ENCODE measurements at regions not wholly inside any gene's neighbourhood (a gene's known extent, or its start where the extent isn't known, plus 50 kb on each side); places are given as distances from the start of the nearest gene placed in this dataset.

- 17 to 100% (median 92%) methylated on average over 1 to 3 of the region's 3 CpGs; no CpG with 5 or more reads in 1 of the 10 experiments for WGBS, 10 experiments
- Histone ChIP-seq H3K4me1 (replicated peaks in 1 of 2) (no peaks in the 10 kb centered on the region), H3K27ac (no peak overlapping the region), H3K4me3 (no peak overlapping the region)
- ATAC-seq (replicated peaks in 6 of 8): peak in 2 of 8 experiments; percentile 34 to 48
- in situ Hi-C loops (cut with MboI; ENCODE audit: low pct_unique_long_range_greater_than_20kb in 2 of 9, low sequenced_read_pairs in 9 of 9, unreplicated experiment in 9 of 9): no loop called here
Observed at GRCh38 chr5:93336330-93337110, 244.5 kb downstream of the NR2F1-AS1 start.

GRCh38 chr5:93331863-93332262 is 249.2 kb downstream of the NR2F1-AS1 start:
- no peak for ATAC-seq (replicated peaks in 6 of 8)
- no peak overlapping the region for H3K27ac ChIP-seq
- WGBS, 10 experiments: 57 to 97% (median 90%) methylated on average over 1 to 3 of the region's 3 CpGs; no CpG with 5 or more reads in 2 of the 10 experiments
- in situ Hi-C loops (cut with MboI; ENCODE audit: low pct_unique_long_range_greater_than_20kb in 2 of 9, low sequenced_read_pairs in 9 of 9, unreplicated experiment in 9 of 9): no loop called here
- no peaks in the 10 kb centered on the region for H3K4me1 ChIP-seq (replicated peaks in 1 of 2)
- no peak overlapping the region for H3K4me3 ChIP-seq

GRCh38 chr5:93331241-93331640 is 249.8 kb downstream of the NR2F1-AS1 start:
- Histone ChIP-seq H3K4me3 (no peak overlapping the region), H3K27ac (no peak overlapping the region), H3K4me1 (replicated peaks in 1 of 2) (no peaks in the 10 kb centered on the region)
- 50 to 100% (median 100%) methylated on average over 1 of the region's 1 CpG; no CpG with 5 or more reads in 1 of the 10 experiments for WGBS, 10 experiments
- no peak for ATAC-seq (replicated peaks in 6 of 8)
- in situ Hi-C loops (cut with MboI; ENCODE audit: low pct_unique_long_range_greater_than_20kb in 2 of 9, low sequenced_read_pairs in 9 of 9, unreplicated experiment in 9 of 9): no loop called here

GRCh38 chr5:93330506-93330905 is 250.5 kb downstream of the NR2F1-AS1 start:
- no peak for ATAC-seq (replicated peaks in 6 of 8)
- Histone ChIP-seq H3K4me3 (no peak overlapping the region), H3K4me1 (replicated peaks in 1 of 2) (no peaks in the 10 kb centered on the region), H3K27ac (no peak overlapping the region)
- in situ Hi-C loops (cut with MboI; ENCODE audit: low pct_unique_long_range_greater_than_20kb in 2 of 9, low sequenced_read_pairs in 9 of 9, unreplicated experiment in 9 of 9): no loop called here
- WGBS, 10 experiments: 0 to 100% (median 50%) methylated on average over 1 to 2 of the region's 2 CpGs; no CpG with 5 or more reads in 1 of the 10 experiments

GRCh38 chr5:93329756-93330155 is 251.3 kb downstream of the NR2F1-AS1 start:
- H3K4me3 ChIP-seq: no peak overlapping the region
- WGBS, 10 experiments: 80 to 100% (median 86%) methylated on average over 1 of the region's 1 CpG; no CpG with 5 or more reads in 7 of the 10 experiments

GRCh38 chr5:93328833-93329232 is 252.2 kb downstream of the NR2F1-AS1 start:
- Histone ChIP-seq H3K4me3 (no peak overlapping the region), H3K4me1 (replicated peaks in 1 of 2) (no peaks in the 10 kb centered on the region), H3K27ac (no peak overlapping the region)
- in situ Hi-C loops (cut with MboI; ENCODE audit: low pct_unique_long_range_greater_than_20kb in 2 of 9, low sequenced_read_pairs in 9 of 9, unreplicated experiment in 9 of 9): no loop called here
- no peak for ATAC-seq (replicated peaks in 6 of 8)
- 0 to 100% (median 50%) methylated on average over 1 of the region's 1 CpG; no CpG with 5 or more reads in 5 of the 10 experiments for WGBS, 10 experiments

More at GRCh38 chr5:93329756-93330155, 251.3 kb downstream of the NR2F1-AS1 start:
- Histone ChIP-seq H3K27ac (no peak overlapping the region), H3K4me1 (replicated peaks in 1 of 2) (no peaks in the 10 kb centered on the region)
- ATAC-seq (replicated peaks in 6 of 8): no peak
- in situ Hi-C loops (cut with MboI; ENCODE audit: low pct_unique_long_range_greater_than_20kb in 2 of 9, low sequenced_read_pairs in 9 of 9, unreplicated experiment in 9 of 9): no loop called here

- H3K4me3 ChIP-seq: no peak overlapping the region
- no peak overlapping the region for H3K27ac ChIP-seq
- in situ Hi-C loops (cut with MboI; ENCODE audit: low pct_unique_long_range_greater_than_20kb in 2 of 9, low sequenced_read_pairs in 9 of 9, unreplicated experiment in 9 of 9): no loop called here
- 33 to 100% (median 68%) methylated on average over 1 of the region's 1 CpG; no CpG with 5 or more reads in 4 of the 10 experiments for WGBS, 10 experiments
- ATAC-seq (replicated peaks in 6 of 8): no peak
- H3K4me1 ChIP-seq (replicated peaks in 1 of 2): no peaks in the 10 kb centered on the region
Observed at GRCh38 chr5:93327605-93328004, 253.4 kb downstream of the NR2F1-AS1 start.

- H3K27ac ChIP-seq: no peak overlapping the region
- H3K4me1 ChIP-seq (replicated peaks in 1 of 2): no peaks in the 10 kb centered on the region
- no peak overlapping the region for H3K4me3 ChIP-seq
- WGBS, 10 experiments: 70 to 100% (median 96%) methylated on average over 1 to 6 of the region's 9 CpGs; no CpG with 5 or more reads in 2 of the 10 experiments
- in situ Hi-C loops (cut with MboI; ENCODE audit: low pct_unique_long_range_greater_than_20kb in 2 of 9, low sequenced_read_pairs in 9 of 9, unreplicated experiment in 9 of 9): no loop called here
- no peak for ATAC-seq (replicated peaks in 6 of 8)
Observed at GRCh38 chr5:93325946-93326345, 255.1 kb downstream of the NR2F1-AS1 start.

- peak in 2 of 8 experiments; percentile 48 to 87 for ATAC-seq (replicated peaks in 6 of 8)
- in situ Hi-C loops (cut with MboI; ENCODE audit: low pct_unique_long_range_greater_than_20kb in 2 of 9, low sequenced_read_pairs in 9 of 9, unreplicated experiment in 9 of 9): no loop called here
- H3K4me3 ChIP-seq: no peak overlapping the region
- H3K4me1 ChIP-seq (replicated peaks in 1 of 2): no peaks in the 10 kb centered on the region
- no peak overlapping the region for H3K27ac ChIP-seq
- WGBS, 10 experiments: 53 to 100% (median 82%) methylated on average over 5 to 8 of the region's 8 CpGs
Observed at GRCh38 chr5:93322974-93323860, 257.8 kb downstream of the NR2F1-AS1 start.

GRCh38 chr5:93320920-93321445 is 260.0 kb downstream of the NR2F1-AS1 start:
- WGBS, 10 experiments: 74 to 100% (median 96%) methylated on average over 1 to 3 of the region's 3 CpGs; no CpG with 5 or more reads in 1 of the 10 experiments
- Histone ChIP-seq H3K4me1 (replicated peaks in 1 of 2) (no peaks in the 10 kb centered on the region), H3K27ac (no peak overlapping the region), H3K4me3 (no peak overlapping the region)
- ATAC-seq (replicated peaks in 6 of 8): no peak
- in situ Hi-C loops (cut with MboI; ENCODE audit: low pct_unique_long_range_greater_than_20kb in 2 of 9, low sequenced_read_pairs in 9 of 9, unreplicated experiment in 9 of 9): no loop called here

GRCh38 chr5:93313672-93314071 is 267.3 kb downstream of the NR2F1-AS1 start:
- Histone ChIP-seq H3K27ac (no peak overlapping the region), H3K4me3 (no peak overlapping the region), H3K4me1 (replicated peaks in 1 of 2) (no peaks in the 10 kb centered on the region)
- in situ Hi-C loops (cut with MboI; ENCODE audit: low pct_unique_long_range_greater_than_20kb in 2 of 9, low sequenced_read_pairs in 9 of 9, unreplicated experiment in 9 of 9): no loop called here
- no peak for ATAC-seq (replicated peaks in 6 of 8)

GRCh38 chr5:93311881-93312280 is 269.1 kb downstream of the NR2F1-AS1 start:
- 8 to 100% (median 85%) methylated on average over 1 to 2 of the region's 2 CpGs; no CpG with 5 or more reads in 3 of the 10 experiments for WGBS, 10 experiments
- Histone ChIP-seq H3K27ac (no peak overlapping the region), H3K4me3 (no peak overlapping the region), H3K4me1 (replicated peaks in 1 of 2) (no peaks in the 10 kb centered on the region)
- in situ Hi-C loops (cut with MboI; ENCODE audit: low pct_unique_long_range_greater_than_20kb in 2 of 9, low sequenced_read_pairs in 9 of 9, unreplicated experiment in 9 of 9): no loop called here
- no peak for ATAC-seq (replicated peaks in 6 of 8)

- in situ Hi-C loops (cut with MboI; ENCODE audit: low pct_unique_long_range_greater_than_20kb in 2 of 9, low sequenced_read_pairs in 9 of 9, unreplicated experiment in 9 of 9): no loop called here
- no peak overlapping the region for H3K27ac ChIP-seq
- no peak overlapping the region for H3K4me3 ChIP-seq
- ATAC-seq (replicated peaks in 6 of 8): peak in 2 of 8 experiments; percentile 43 to 53
- H3K4me1 ChIP-seq (replicated peaks in 1 of 2): peaks cover 6 to 14% of the 10 kb centered on the region in 2 donors
Observed at GRCh38 chr5:93307557-93307956, 273.5 kb downstream of the NR2F1-AS1 start.
